ENCODE measurements at regions not wholly inside any gene's neighbourhood (a gene's known extent, or its start where the extent isn't known, plus 50 kb on each side); places are given as distances from the start of the nearest gene placed in this dataset.

- no peak for DNase-seq (ENCODE audit: low read depth in 2 of 3, low spot score in 1 of 3)
Observed at GRCh38 chr20:63128956-63129355, 87.0 kb downstream of the YTHDF1 start.

- DNase-seq (ENCODE audit: low read depth in 2 of 3, low spot score in 1 of 3): no peak
Observed at GRCh38 chr20:63128367-63128766, 87.6 kb downstream of the YTHDF1 start.

GRCh38 chr20:63127700-63128364, 88.1 kb downstream of the YTHDF1 start:
- DNase-seq (ENCODE audit: low read depth in 2 of 3, low spot score in 1 of 3): no peak

- DNase-seq (ENCODE audit: low read depth in 2 of 3, low spot score in 1 of 3): no peak
Observed at GRCh38 chr20:63126876-63127699, 88.8 kb downstream of the YTHDF1 start.

- DNase-seq (ENCODE audit: low read depth in 2 of 3, low spot score in 1 of 3): no peak
Observed at GRCh38 chr20:63125838-63126601, 89.9 kb downstream of the YTHDF1 start.

GRCh38 chr20:63125581-63125837, 90.4 kb downstream of the YTHDF1 start:
- no peak for DNase-seq (ENCODE audit: low read depth in 2 of 3, low spot score in 1 of 3)

GRCh38 chr20:63124782-63125580, 91.0 kb downstream of the YTHDF1 start:
- no peak for DNase-seq (ENCODE audit: low read depth in 2 of 3, low spot score in 1 of 3)

GRCh38 chr20:63124092-63124781, 91.7 kb downstream of the YTHDF1 start:
- no peak for DNase-seq (ENCODE audit: low read depth in 2 of 3, low spot score in 1 of 3)

GRCh38 chr20:63123331-63123741, 92.6 kb downstream of the YTHDF1 start:
- DNase-seq (ENCODE audit: low read depth in 2 of 3, low spot score in 1 of 3): no peak

- DNase-seq (ENCODE audit: low read depth in 2 of 3, low spot score in 1 of 3): no peak
Observed at GRCh38 chr20:63122626-63123025, 93.3 kb downstream of the YTHDF1 start.

- no peak for DNase-seq (ENCODE audit: low read depth in 2 of 3, low spot score in 1 of 3)
Observed at GRCh38 chr20:63121749-63122405, 94.1 kb downstream of the YTHDF1 start.

GRCh38 chr20:63121246-63121645, 94.7 kb downstream of the YTHDF1 start:
- no peak for DNase-seq (ENCODE audit: low read depth in 2 of 3, low spot score in 1 of 3)

- no peak for DNase-seq (ENCODE audit: low read depth in 2 of 3, low spot score in 1 of 3)
Observed at GRCh38 chr20:63120808-63121090, 95.2 kb downstream of the YTHDF1 start.

- no peak for DNase-seq (ENCODE audit: low read depth in 2 of 3, low spot score in 1 of 3)
Observed at GRCh38 chr20:63119963-63120807, 95.7 kb downstream of the YTHDF1 start.

- DNase-seq (ENCODE audit: low read depth in 2 of 3, low spot score in 1 of 3): no peak
Observed at GRCh38 chr20:63119121-63119962, 96.6 kb downstream of the YTHDF1 start.

GRCh38 chr20:63118303-63119120, 97.4 kb downstream of the YTHDF1 start:
- DNase-seq (ENCODE audit: low read depth in 2 of 3, low spot score in 1 of 3): no peak

GRCh38 chr20:63117661-63118302, 98.1 kb downstream of the YTHDF1 start:
- DNase-seq (ENCODE audit: low read depth in 2 of 3, low spot score in 1 of 3): no peak
